B cell (primary cell): ENCODE measurements at regions not wholly inside any gene's neighbourhood (a gene's known extent, or its start where the extent isn't known, plus 50 kb on each side); places are given as distances from the start of the nearest gene placed in this dataset.
A peak's percentile ranks its signal among the peaks of the same experiment; 100 is the strongest.

ENCODE experiments used
- ATAC-seq: fragments of 200-7000 bp; cut with Tn5 transposase; one replicate; pipeline ENCODE4 v1.10.0; 2021; ENCODE audit warnings: low read depth, mild to moderate bottlenecking, moderate number of reproducible peaks, moderate library complexity
- CTCF ChIA-PET: fragments of 350-600 bp; sonication (Branson Sonifier 250); formaldehyde crosslinking; loops from one replicate; lab custom pipeline; 2021; ENCODE audit warnings: antibody characterized with exemption, inconsistent platforms; lab: Charles Lee
- POLR2A ChIA-PET: fragments of 350-600 bp; sonication (Branson Sonifier 250); formaldehyde crosslinking; loops from one replicate; lab custom pipeline; 2021; ENCODE audit warnings: antibody characterized with exemption; lab: Charles Lee
- DNase-seq: peaks from one replicate; pipeline ENCODE4 v3.0.0; 2013
- H2AFZ ChIP-seq: 2 replicates; pipeline ENCODE4 v1.6.1; 2012; ENCODE audit warnings: mild to moderate bottlenecking, low read depth, low read length; ENCODE audit not compliant: insufficient read depth, poor library complexity, severe bottlenecking
- H3K27ac ChIP-seq, 2 donors: 1 replicate in 1 of 2; 2 replicates in 1 of 2; pipeline ENCODE4 v1.5.1; 2012 to 2013; ENCODE audit warnings: low read length in 2 of 2, mild to moderate bottlenecking in 2 of 2, moderate library complexity in 1 of 2
- H3K27me3 ChIP-seq, 4 experiments: fragments of 200-600 bp in 1 of 4; sonication (generic) in 1 of 4; replicated peaks in 1 of 4; 1 replicate in 2 of 4; 2 replicates in 2 of 4; pipeline versions ENCODE4 v1.6.1 to v1.7.0; 2013 to 2016; ENCODE audit warnings: low read length in 3 of 4, mild to moderate bottlenecking in 2 of 4, mixed read lengths in 1 of 4, moderate library complexity in 1 of 4; ENCODE audit not compliant: insufficient read depth in 4 of 4, control insufficient read depth in 3 of 4; ENCODE audit errors: control extremely low read depth in 1 of 4
- H3K36me3 ChIP-seq, 2 experiments: replicated peaks in 1 of 2; 1 replicate in 1 of 2; 2 replicates in 1 of 2; pipeline versions ENCODE4 v1.6.1 to v1.7.1; 2013; ENCODE audit warnings: low read length in 1 of 2; ENCODE audit not compliant: insufficient read depth in 2 of 2, control insufficient read depth in 1 of 2; ENCODE audit errors: control extremely low read depth in 1 of 2, extremely low read depth in 1 of 2
- H3K4me1 ChIP-seq, 2 donors: fragments of 200-600 bp in 1 of 2; sonication (generic) in 1 of 2; 1 replicate in 1 of 2; 2 replicates in 1 of 2; pipeline versions ENCODE4 v1.5.1 to v1.6.1; 2013 to 2017; ENCODE audit warnings: low read length in 2 of 2; ENCODE audit not compliant: control insufficient read depth in 2 of 2, insufficient read depth in 2 of 2
- H3K4me2 ChIP-seq: replicated peaks from 2 replicates; pipeline ENCODE3; 2012; ENCODE audit warnings: mild to moderate bottlenecking, low read depth, low read length; ENCODE audit not compliant: poor library complexity, severe bottlenecking
- H3K4me3 ChIP-seq, 5 experiments: fragments of 200-600 bp in 1 of 5; sonication (generic) in 1 of 5; 1 replicate in 3 of 5; 2 replicates in 2 of 5; pipeline versions ENCODE4 v1.5.1 to v1.7.0; 2011 to 2016; ENCODE audit warnings: low read length in 4 of 5, mild to moderate bottlenecking in 4 of 5, low read depth in 2 of 5, control low read depth in 1 of 5, moderate library complexity in 1 of 5; ENCODE audit not compliant: insufficient read depth in 1 of 5; ENCODE audit errors: control extremely low read depth in 1 of 5, extremely low read depth in 1 of 5
- H3K79me2 ChIP-seq: fragments of 200-600 bp; sonication (generic); one replicate; pipeline ENCODE4 v1.6.0; 2016; ENCODE audit warnings: low read length; ENCODE audit not compliant: control insufficient read depth, insufficient read depth
- H3K9ac ChIP-seq: fragments of 200-600 bp; sonication (generic); 2 replicates; pipeline ENCODE4 v1.6.1; 2017; ENCODE audit warnings: mild to moderate bottlenecking, low read length, moderate library complexity
- H3K9me3 ChIP-seq, 3 donors: one replicate each; pipeline versions ENCODE4 v1.6.1 to v1.7.1; 2013; ENCODE audit warnings: low read length in 2 of 3; ENCODE audit not compliant: control insufficient read depth in 2 of 3, insufficient read depth in 1 of 3; ENCODE audit errors: control extremely low read depth in 1 of 3
- H4K20me1 ChIP-seq: 2 replicates; pipeline ENCODE4 v1.6.0; 2012; ENCODE audit warnings: mild to moderate bottlenecking, low read length; ENCODE audit not compliant: insufficient read depth, control insufficient read depth, poor library complexity, severe bottlenecking
- H3K27ac Mint-ChIP-seq: one replicate; pipeline ENCODE4 v1.8.0; 2021; ENCODE audit warnings: mixed read lengths
- H3K27me3 Mint-ChIP-seq: one replicate; pipeline ENCODE4 v1.8.0; 2021; ENCODE audit warnings: mixed read lengths
- H3K4me1 Mint-ChIP-seq: one replicate; pipeline ENCODE4 v1.8.0; 2021; ENCODE audit warnings: mixed read lengths
- H3K4me3 Mint-ChIP-seq: one replicate; pipeline ENCODE4 v1.8.0; 2021; ENCODE audit warnings: mixed read lengths
- H3K9me3 Mint-ChIP-seq: one replicate; pipeline ENCODE4 v1.8.0; 2022; ENCODE audit warnings: mixed read lengths; ENCODE audit not compliant: insufficient read depth
- EZH2 ChIP-seq: IDR thresholded peaks from 2 replicates; pipeline ENCODE4 v1.6.1; 2012; ENCODE audit warnings: borderline replicate concordance, low read depth, mild to moderate bottlenecking, moderate library complexity, low read length; ENCODE audit not compliant: insufficient read depth, poor library complexity, severe bottlenecking
- WGBS: methylation state at CpG from one replicate; pipeline ENCODE4 v1.1.5; 2013; ENCODE audit warnings: missing lambda C conversion rate; ENCODE audit not compliant: insufficient coverage; 5-methylcytosine and 5-hydroxymethylcytosine counted together
- intact Hi-C: fragments of 100-400 bp; cut with micrococcal nuclease; formaldehyde crosslinking; loops from one replicate; pipeline ENCODE4 v1.10.0; 2022
- TF ChIP-seq, protein P1 (sequence below): fragments of 200-600 bp; IDR thresholded peaks from one replicate; pipeline ENCODE4 v1.8.0; 2022; ENCODE audit warnings: antibody characterized with exemption, mild to moderate bottlenecking

DNA sequence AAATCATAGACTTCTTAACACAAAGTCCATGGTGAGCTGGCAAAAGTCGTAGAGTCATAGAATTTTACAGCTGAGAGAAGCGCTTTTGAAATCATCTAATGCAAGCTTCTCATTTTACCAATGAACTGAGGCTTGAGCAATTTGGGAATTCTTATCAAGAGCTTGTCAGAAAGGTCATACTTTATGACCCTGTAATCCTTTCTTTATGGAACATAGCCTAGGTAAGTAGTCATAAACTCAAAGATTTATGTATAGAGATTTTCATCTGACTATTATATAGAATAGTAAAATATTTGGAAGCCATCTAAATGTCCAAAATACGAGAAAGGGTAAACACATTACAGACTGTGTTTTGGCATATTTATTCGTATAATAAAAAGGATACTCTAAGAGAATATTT lies 563.5 kb downstream of the PCDH7 start:
- Histone ChIP-seq H3K4me1 (no peaks in the 10 kb centered on the region), H3K9ac (no peak overlapping the region), H3K4me3 (no peak overlapping the region), H3K27me3 (no peaks in the 10 kb centered on the region), H3K36me3 (no peaks in the 10 kb centered on the region), H4K20me1 (no peaks in the 10 kb centered on the region), H3K9me3 (no peaks in the 10 kb centered on the region), H3K4me2 (no peak overlapping the region), H2AFZ (no peak overlapping the region), H3K79me2 (no peaks in the 10 kb centered on the region), H3K27ac (no peak overlapping the region)
- TF ChIP-seq, protein P1, sequence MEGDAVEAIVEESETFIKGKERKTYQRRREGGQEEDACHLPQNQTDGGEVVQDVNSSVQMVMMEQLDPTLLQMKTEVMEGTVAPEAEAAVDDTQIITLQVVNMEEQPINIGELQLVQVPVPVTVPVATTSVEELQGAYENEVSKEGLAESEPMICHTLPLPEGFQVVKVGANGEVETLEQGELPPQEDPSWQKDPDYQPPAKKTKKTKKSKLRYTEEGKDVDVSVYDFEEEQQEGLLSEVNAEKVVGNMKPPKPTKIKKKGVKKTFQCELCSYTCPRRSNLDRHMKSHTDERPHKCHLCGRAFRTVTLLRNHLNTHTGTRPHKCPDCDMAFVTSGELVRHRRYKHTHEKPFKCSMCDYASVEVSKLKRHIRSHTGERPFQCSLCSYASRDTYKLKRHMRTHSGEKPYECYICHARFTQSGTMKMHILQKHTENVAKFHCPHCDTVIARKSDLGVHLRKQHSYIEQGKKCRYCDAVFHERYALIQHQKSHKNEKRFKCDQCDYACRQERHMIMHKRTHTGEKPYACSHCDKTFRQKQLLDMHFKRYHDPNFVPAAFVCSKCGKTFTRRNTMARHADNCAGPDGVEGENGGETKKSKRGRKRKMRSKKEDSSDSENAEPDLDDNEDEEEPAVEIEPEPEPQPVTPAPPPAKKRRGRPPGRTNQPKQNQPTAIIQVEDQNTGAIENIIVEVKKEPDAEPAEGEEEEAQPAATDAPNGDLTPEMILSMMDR = no peak
- TF ChIP-seq EZH2 = no peak
- Mint-ChIP-seq H3K9me3 (peaks cover 4% of the 10 kb centered on the region), H3K27ac (no peak overlapping the region), H3K27me3 (no peaks in the 10 kb centered on the region), H3K4me3 (no peak overlapping the region), H3K4me1 (no peaks in the 10 kb centered on the region)
- DNase-seq (no peak), ATAC-seq (no peak)
- POLR2A ChIA-PET = no interaction called here
- CTCF ChIA-PET = no interaction called here
- intact Hi-C loops = no loop called here
- no CpG with 5 or more reads among the region's 4 CpGs for WGBS

DNA sequence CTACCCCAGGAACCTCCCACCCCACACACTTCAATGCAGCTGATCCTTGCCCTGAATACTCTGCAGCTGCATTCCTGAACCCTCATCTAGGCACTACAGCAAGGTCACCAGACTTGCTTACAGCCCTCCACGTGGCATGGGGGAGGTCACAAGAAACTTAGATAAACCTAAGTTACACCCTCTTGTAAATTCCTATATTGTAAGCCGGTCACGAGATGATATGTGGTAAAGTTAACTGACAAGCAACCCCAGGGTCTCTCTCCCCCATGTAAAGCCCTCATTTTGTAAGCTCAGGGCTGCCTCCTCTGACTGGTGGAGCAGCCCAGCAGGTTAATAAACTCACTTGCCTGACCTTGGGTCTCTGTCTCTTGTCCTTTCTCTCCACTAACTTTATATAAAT lies 570.7 kb downstream of the PCDH7 start:
- POLR2A ChIA-PET = no interaction called here
- Histone ChIP-seq H3K4me2 (no peak overlapping the region), H3K9me3 (peaks cover 0 to 4% (median 0%) of the 10 kb centered on the region in 3 donors), H3K4me1 (no peaks in the 10 kb centered on the region), H3K27ac (no peak overlapping the region), H3K36me3 (no peaks in the 10 kb centered on the region), H3K79me2 (no peaks in the 10 kb centered on the region), H3K4me3 (no peak overlapping the region), H3K9ac (no peak overlapping the region), H3K27me3 (no peaks in the 10 kb centered on the region), H4K20me1 (no peaks in the 10 kb centered on the region), H2AFZ (no peak overlapping the region)
- ATAC-seq (no peak), DNase-seq (peak; percentile 1)
- WGBS = no CpG with 5 or more reads among the region's 3 CpGs
- intact Hi-C loops = no loop called here
- H3K4me1 Mint-ChIP-seq = no peaks in the 10 kb centered on the region
- no peak overlapping the region for H3K27ac Mint-ChIP-seq
- CTCF ChIA-PET = no interaction called here
- no peak for TF ChIP-seq EZH2
- TF ChIP-seq, protein P1 = no peak
- peaks cover 8% of the 10 kb centered on the region for H3K9me3 Mint-ChIP-seq
- H3K4me3 Mint-ChIP-seq = no peak overlapping the region
- H3K27me3 Mint-ChIP-seq = no peaks in the 10 kb centered on the region
